ENCODE measurements at regions not wholly inside any gene's neighbourhood (a gene's known extent, or its start where the extent isn't known, plus 50 kb on each side); places are given as distances from the start of the nearest gene placed in this dataset. TPM values are rescaled to one million over a fixed set of nuclear protein-coding genes. Genes with fewer than 3 reads are reported as not detected.
"Not testable (repeated sequence)": the region's sequence is repeated elsewhere in the genome, so short reads cannot be mapped to it uniquely, and the experiment has no call there.

- Mint-ChIP-seq H3K36me3 (ENCODE audit: low read depth) (peaks cover 4% of the 10 kb centered on the region), H3K4me3 (no peak overlapping the region), H3K27ac (no peak overlapping the region), H3K9me3 (ENCODE audit: low read depth) (peaks cover 4% of the 10 kb centered on the region), H3K4me1 (no peaks in the 10 kb centered on the region), H3K27me3 (peaks cover 8% of the 10 kb centered on the region)
- ChIA-PET CTCF (interaction anchor here (0.5 to 0.8 kb wide), 3 partner anchors 30 to 227 kb away, joined by 3 read pairs; no protein-coding TSS in a partner anchor), POLR2A (no interaction called here)
- ATAC-seq (no peak), DNase-seq (no peak)
- intact Hi-C loops (cut with DNase I, micrococcal nuclease), result no loop called here
Measured at GRCh38 chr15:79154483-79155135, 64.0 kb upstream of the RASGRF1 start.

GRCh38 chr15:79144290-79144689 lies 53.7 kb upstream of the RASGRF1 start:
- CTCF ChIA-PET; H3K4me3 Mint-ChIP-seq; DNase-seq; H3K27ac Mint-ChIP-seq; POLR2A ChIA-PET; ATAC-seq; intact Hi-C loops (cut with DNase I, micrococcal nuclease); H3K36me3 Mint-ChIP-seq (ENCODE audit: low read depth); H3K4me1 Mint-ChIP-seq: not testable (repeated sequence)
- Mint-ChIP-seq H3K9me3 (ENCODE audit: low read depth) (peaks cover 36% of the 10 kb centered on the region), H3K27me3 (peaks cover 29% of the 10 kb centered on the region)

GRCh38 chr15:79140846-79141570 lies 50.4 kb upstream of the RASGRF1 start:
- H3K36me3 Mint-ChIP-seq (ENCODE audit: low read depth), result no peaks in the 10 kb centered on the region
- no peaks in the 10 kb centered on the region for H3K4me1 Mint-ChIP-seq
- DNase-seq (no peak), ATAC-seq (no peak)
- ChIA-PET POLR2A (no interaction called here), CTCF (no interaction called here)
- H3K9me3 Mint-ChIP-seq (ENCODE audit: low read depth), result peaks cover 22% of the 10 kb centered on the region
- H3K4me3 Mint-ChIP-seq, result no peak overlapping the region
- peaks cover 24% of the 10 kb centered on the region for H3K27me3 Mint-ChIP-seq
- no peak overlapping the region for H3K27ac Mint-ChIP-seq
- intact Hi-C loops (cut with DNase I, micrococcal nuclease), result no loop called here

Small RNA genes in the stretch of these regions (microRNA-seq; reads per million reads assigned to microRNA genes)
- not detected for gene MIR184 (ENCODE audit: borderline replicate concordance)
